MM.1S (cell line): ENCODE measurements at regions not wholly inside any gene's neighbourhood (a gene's known extent, or its start where the extent isn't known, plus 50 kb on each side); places are given as distances from the start of the nearest gene placed in this dataset.

Source experiments
- DNase-seq: peaks from one replicate; pipeline ENCODE4 v3.0.0-alpha.2; 2015
- H2AFZ ChIP-seq: fragments of 300-600 bp; sonication (generic); 2 replicates; pipeline ENCODE4 v1.6.0; 2016; ENCODE audit warnings: antibody characterized with exemption, low read length
- H3F3A ChIP-seq: fragments of 300-600 bp; sonication (generic); 2 replicates; pipeline ENCODE4 v1.6.1; 2016; ENCODE audit warnings: mild to moderate bottlenecking, antibody characterized with exemption, low read length, moderate library complexity, mixed read lengths; ENCODE audit not compliant: insufficient read depth
- H3K27ac ChIP-seq: fragments of 300-600 bp; sonication (generic); 2 replicates; pipeline ENCODE4 v1.5.1; 2016; ENCODE audit warnings: mild to moderate bottlenecking, low read length
- H3K27me3 ChIP-seq: fragments of 300-600 bp; sonication (generic); replicated peaks from 2 replicates; pipeline ENCODE4 v1.6.0; 2016; ENCODE audit warnings: low read length; ENCODE audit not compliant: insufficient read depth
- H3K36me3 ChIP-seq: fragments of 300-600 bp; sonication (generic); replicated peaks from 2 replicates; pipeline ENCODE4 v1.6.1; 2016; ENCODE audit warnings: mild to moderate bottlenecking, low read length, mixed read lengths; ENCODE audit not compliant: insufficient read depth
- H3K4me1 ChIP-seq: fragments of 300-600 bp; sonication (generic); 2 replicates; pipeline ENCODE4 v1.6.1; 2016; ENCODE audit warnings: low read length, mixed read lengths
- H3K4me2 ChIP-seq: fragments of 300-600 bp; sonication (generic); 2 replicates; pipeline ENCODE4 v1.6.0; 2016; ENCODE audit warnings: low read depth, low read length
- H3K4me3 ChIP-seq: fragments of 300-600 bp; sonication (generic); 2 replicates; pipeline ENCODE4 v1.5.1; 2016; ENCODE audit warnings: low read length, mixed read lengths
- H3K79me2 ChIP-seq: fragments of 300-600 bp; sonication (generic); 2 replicates; pipeline ENCODE4 v1.6.1; 2016; ENCODE audit warnings: mixed run types, low read length, mixed read lengths
- H3K9ac ChIP-seq: fragments of 300-600 bp; sonication (generic); 2 replicates; pipeline ENCODE4 v1.6.1; 2016; ENCODE audit warnings: low read length, mixed read lengths
- H3K9me2 ChIP-seq: fragments of 300-600 bp; sonication (generic); replicated peaks from 2 replicates; pipeline ENCODE4 v1.6.1; 2016; ENCODE audit warnings: mild to moderate bottlenecking, low read length, mixed read lengths; ENCODE audit not compliant: insufficient read depth
- H3K9me3 ChIP-seq: fragments of 300-600 bp; sonication (generic); replicated peaks from 2 replicates; pipeline ENCODE4 v1.6.1; 2016; ENCODE audit warnings: mild to moderate bottlenecking, low read length, mixed read lengths; ENCODE audit not compliant: insufficient read depth
- H4K20me1 ChIP-seq: fragments of 300-600 bp; sonication (generic); 2 replicates; pipeline ENCODE4 v1.6.1; 2016; ENCODE audit warnings: mild to moderate bottlenecking, low read length, moderate library complexity, mixed read lengths; ENCODE audit not compliant: insufficient read depth
- CTCF ChIP-seq: fragments of 300-600 bp; sonication (generic); IDR thresholded peaks from 2 replicates; pipeline ENCODE4 v1.5.1; 2016; ENCODE audit warnings: antibody characterized with exemption, low read length, mixed read lengths
- EZH2 ChIP-seq: fragments of 300-600 bp; sonication (generic); optimal IDR thresholded peaks from 2 replicates; pipeline ENCODE3; 2017; ENCODE audit warnings: low read depth, mild to moderate bottlenecking, antibody characterized with exemption, low read length, mixed read lengths
- EZH2phosphoT487 ChIP-seq: fragments of 300-600 bp; sonication (generic); IDR thresholded peaks from 2 replicates; pipeline ENCODE4 v1.6.1; 2018; ENCODE audit warnings: antibody characterized with exemption, low read length

GRCh38 chr3:110789315-110789714 lies 282.3 kb upstream of the NECTIN3 start:
- Histone ChIP-seq H2AFZ (no peak overlapping the region), H3F3A (no peaks in the 10 kb centered on the region), H3K9me2 (no peaks in the 10 kb centered on the region), H4K20me1 (no peaks in the 10 kb centered on the region), H3K9ac (no peak overlapping the region), H3K4me2 (no peak overlapping the region), H3K27ac (no peak overlapping the region), H3K36me3 (no peaks in the 10 kb centered on the region), H3K9me3 (no peaks in the 10 kb centered on the region), H3K4me1 (no peaks in the 10 kb centered on the region), H3K4me3 (no peak overlapping the region), H3K27me3 (no peaks in the 10 kb centered on the region), H3K79me2 (no peaks in the 10 kb centered on the region)
- no peak for DNase-seq
- TF ChIP-seq EZH2phosphoT487: no peak
- no peak for TF ChIP-seq CTCF
- TF ChIP-seq EZH2: no peak

GRCh38 chr3:110790631-110791030 lies 281.0 kb upstream of the NECTIN3 start:
- Histone ChIP-seq H3K27me3 (no peaks in the 10 kb centered on the region), H3K79me2 (no peaks in the 10 kb centered on the region), H3K4me3 (no peak overlapping the region), H3K9ac (no peak overlapping the region), H2AFZ (no peak overlapping the region), H3K9me2 (no peaks in the 10 kb centered on the region), H3K36me3 (no peaks in the 10 kb centered on the region), H3K9me3 (no peaks in the 10 kb centered on the region), H4K20me1 (no peaks in the 10 kb centered on the region), H3K27ac (no peak overlapping the region), H3K4me1 (no peaks in the 10 kb centered on the region), H3K4me2 (no peak overlapping the region), H3F3A (no peaks in the 10 kb centered on the region)
- DNase-seq: no peak
- TF ChIP-seq CTCF: no peak
- no peak for TF ChIP-seq EZH2phosphoT487
- no peak for TF ChIP-seq EZH2

DNA sequence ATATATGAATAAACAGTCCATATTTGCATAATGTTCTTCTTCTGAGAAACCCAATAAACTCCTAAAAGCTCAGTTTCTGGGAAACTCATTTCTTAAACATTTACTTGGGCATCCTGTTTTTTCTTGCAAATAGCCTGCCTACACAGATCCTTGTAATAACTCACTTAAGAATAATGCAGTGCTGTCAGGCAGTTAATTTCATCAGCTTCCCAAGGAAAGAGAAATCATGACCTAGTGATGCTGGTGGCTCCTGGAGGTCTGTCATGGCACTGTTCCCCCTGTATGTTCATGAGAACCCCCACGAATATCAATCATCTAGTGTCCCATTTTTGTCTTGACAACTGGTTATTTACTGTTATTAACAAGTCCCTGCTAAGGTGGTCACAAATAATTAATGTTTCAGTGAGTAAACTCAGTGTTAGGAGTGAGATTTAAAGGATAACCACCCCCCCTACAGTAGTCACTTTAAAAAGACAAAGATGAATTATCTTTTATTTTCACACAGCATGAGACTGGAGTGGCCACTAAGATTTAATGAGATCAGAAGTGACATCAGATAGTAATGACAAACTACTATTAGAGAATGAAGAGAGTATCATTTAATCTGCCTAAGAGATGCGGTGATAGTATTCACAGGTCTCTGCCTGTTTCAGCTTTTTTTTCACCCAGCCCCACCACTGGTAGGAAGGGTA lies 279.5 kb upstream of the NECTIN3 start:
- no peak for DNase-seq
- no peak overlapping the region for H3K4me3 ChIP-seq
- H3K27me3 ChIP-seq: no peaks in the 10 kb centered on the region
- H3K4me1 ChIP-seq: no peaks in the 10 kb centered on the region
- no peaks in the 10 kb centered on the region for H4K20me1 ChIP-seq
- H3K9ac ChIP-seq: no peak overlapping the region
- no peaks in the 10 kb centered on the region for H3K79me2 ChIP-seq
- H3K36me3 ChIP-seq: no peaks in the 10 kb centered on the region
- H3K9me3 ChIP-seq: no peaks in the 10 kb centered on the region
- TF ChIP-seq EZH2phosphoT487 (no peak), EZH2 (no peak), CTCF (no peak)
- no peak overlapping the region for H3K4me2 ChIP-seq
- H3F3A ChIP-seq: no peaks in the 10 kb centered on the region
- no peaks in the 10 kb centered on the region for H3K9me2 ChIP-seq
- H2AFZ ChIP-seq: no peak overlapping the region
- H3K27ac ChIP-seq: no peak overlapping the region
